Gastrocnemius medialis (tissue), 4 donors: ENCODE measurements at regions not wholly inside any gene's neighbourhood (a gene's known extent, or its start where the extent isn't known, plus 50 kb on each side); places are given as distances from the start of the nearest gene placed in this dataset.

Source experiments
- ATAC-seq, 2 donors: fragments of 150-250 bp; one replicate each; pipeline ENCODE4 v1.9.1; 2016
- DNase-seq, 2 donors: peaks; one replicate each; pipeline ENCODE4 v3.0.0-alpha.2; 2019
- H3K27ac ChIP-seq, 4 donors: fragments of 200-600 bp; sonication (generic); 1 replicate in 1 of 4; 2 replicates in 3 of 4; pipeline ENCODE4 v1.5.1; 2016 to 2018; ENCODE audit warnings: mild to moderate bottlenecking in 2 of 4, moderate library complexity in 1 of 4
- H3K27me3 ChIP-seq, 3 donors: fragments of 200-600 bp; sonication (generic) in 2 of 3; 1 replicate in 1 of 3; 2 replicates in 2 of 3; pipeline versions ENCODE4 v1.5.1 to v1.6.0; 2016 to 2019; ENCODE audit warnings: mild to moderate bottlenecking in 1 of 3, moderate library complexity in 1 of 3
- H3K36me3 ChIP-seq, 2 donors: fragments of 200-600 bp; sonication (generic) in 1 of 2; one replicate each; pipeline ENCODE4 v1.5.1; 2017 to 2018
- H3K4me1 ChIP-seq, 2 donors: fragments of 200-600 bp; sonication (generic) in 1 of 2; one replicate each; pipeline ENCODE4 v1.5.1; 2016 to 2017; ENCODE audit warnings: mild to moderate bottlenecking in 2 of 2
- H3K4me3 ChIP-seq, 4 donors: fragments of 200-600 bp; sonication (generic) in 3 of 4; 1 replicate in 1 of 4; 2 replicates in 3 of 4; pipeline ENCODE4 v1.5.1; 2016 to 2019; ENCODE audit warnings: mild to moderate bottlenecking in 2 of 4
- H3K9me3 ChIP-seq, 3 donors: fragments of 200-600 bp; sonication (generic) in 2 of 3; 1 replicate in 1 of 3; 2 replicates in 2 of 3; pipeline ENCODE4 v1.5.1; 2016 to 2019
- CTCF ChIP-seq, 5 experiments: fragments of 450-650 bp in 3 of 5; fragments of 200-600 bp in 2 of 5; sonication (generic) in 2 of 5; IDR thresholded peaks in 4 of 5; conservative IDR thresholded peaks in 1 of 5; 1 replicate in 4 of 5; 2 replicates in 1 of 5; pipeline ENCODE4 v1.5.1; 2016 to 2019; ENCODE audit warnings: antibody characterized with exemption in 5 of 5, mild to moderate bottlenecking in 3 of 5, moderate library complexity in 3 of 5
- POLR2A ChIP-seq, 2 donors: fragments of 450-650 bp; IDR thresholded peaks; one replicate each; pipeline ENCODE4 v1.6.1; 2017; ENCODE audit warnings: antibody characterized with exemption in 2 of 2, mild to moderate bottlenecking in 2 of 2, moderate library complexity in 2 of 2
- in situ Hi-C, 4 donors: fragments of 200-750 bp; cut with MboI; loops; one replicate each; pipeline versions ENCODE4 v1.15.0 to v1.8.0; 2017; ENCODE audit warnings: low sequenced_read_pairs in 4 of 4
- intact Hi-C: fragments of 100-400 bp; cut with DNase I; formaldehyde crosslinking; loops from one replicate; pipeline ENCODE4 v1.15.1; 2023; ENCODE audit warnings: low total_unique reads

- H3K4me1 ChIP-seq = no peaks in the 10 kb centered on the region
- intact Hi-C loops = no loop called here
- no peaks in the 10 kb centered on the region for H3K27me3 ChIP-seq
- H3K27ac ChIP-seq = no peak overlapping the region
- H3K4me3 ChIP-seq = no peak overlapping the region
- DNase-seq (no peak), ATAC-seq (no peak)
- H3K9me3 ChIP-seq = no peaks in the 10 kb centered on the region
- in situ Hi-C loops = no loop called here
- no peaks in the 10 kb centered on the region for H3K36me3 ChIP-seq
- TF ChIP-seq CTCF (IDR thresholded peaks at IDR 0.05 in 4 of 5, conservative IDR thresholded peaks at IDR 0.05 in 1 of 5) = no peak
- TF ChIP-seq POLR2A (IDR thresholded peaks at IDR 0.05) = no peak
These were observed 1655.3 kb upstream of the ACVR2A start for GRCh38 chr2:146189541-146189940.

GRCh38 chr2:146173934-146174333, 1654.0 kb upstream of the ZEB2 start:
- no peak for ATAC-seq
- in situ Hi-C loops = no loop called here
- H3K9me3 ChIP-seq = no peaks in the 10 kb centered on the region

GRCh38 chr2:146161256-146161882, 1641.5 kb upstream of the ZEB2 start:
- Histone ChIP-seq H3K27me3 (no peaks in the 10 kb centered on the region), H3K9me3 (no peaks in the 10 kb centered on the region), H3K36me3 (no peaks in the 10 kb centered on the region), H3K27ac (no peak overlapping the region), H3K4me3 (no peak overlapping the region), H3K4me1 (no peaks in the 10 kb centered on the region)
- no peak for TF ChIP-seq CTCF (IDR thresholded peaks at IDR 0.05 in 4 of 5, conservative IDR thresholded peaks at IDR 0.05 in 1 of 5)
- TF ChIP-seq POLR2A (IDR thresholded peaks at IDR 0.05) = no peak
- intact Hi-C loops (no loop called here), in situ Hi-C loops (no loop called here)
- DNase-seq (no peak), ATAC-seq (no peak)

More at GRCh38 chr2:146173934-146174333, 1654.0 kb upstream of the ZEB2 start:
- intact Hi-C loops = no loop called here
- no peak overlapping the region for H3K4me3 ChIP-seq
- no peak for TF ChIP-seq POLR2A (IDR thresholded peaks at IDR 0.05)
- TF ChIP-seq CTCF (IDR thresholded peaks at IDR 0.05 in 4 of 5, conservative IDR thresholded peaks at IDR 0.05 in 1 of 5) = no peak
- no peaks in the 10 kb centered on the region for H3K4me1 ChIP-seq
- no peak overlapping the region for H3K27ac ChIP-seq
- no peaks in the 10 kb centered on the region for H3K27me3 ChIP-seq
- no peak for DNase-seq
- no peaks in the 10 kb centered on the region for H3K36me3 ChIP-seq

- DNase-seq (no peak), ATAC-seq (no peak)
- Histone ChIP-seq H3K27ac (no peak overlapping the region), H3K4me3 (no peak overlapping the region), H3K36me3 (no peaks in the 10 kb centered on the region), H3K9me3 (no peaks in the 10 kb centered on the region), H3K4me1 (no peaks in the 10 kb centered on the region), H3K27me3 (no peaks in the 10 kb centered on the region)
- no peak for TF ChIP-seq POLR2A (IDR thresholded peaks at IDR 0.05)
- TF ChIP-seq CTCF (IDR thresholded peaks at IDR 0.05 in 4 of 5, conservative IDR thresholded peaks at IDR 0.05 in 1 of 5) = no peak
- intact Hi-C loops (no loop called here), in situ Hi-C loops (no loop called here)
These were observed 1638.3 kb upstream of the ZEB2 start for GRCh38 chr2:146158072-146158674.
